ENCODE measurements at regions not wholly inside any gene's neighbourhood (a gene's known extent, or its start where the extent isn't known, plus 50 kb on each side); places are given as distances from the start of the nearest gene placed in this dataset.

DNA sequence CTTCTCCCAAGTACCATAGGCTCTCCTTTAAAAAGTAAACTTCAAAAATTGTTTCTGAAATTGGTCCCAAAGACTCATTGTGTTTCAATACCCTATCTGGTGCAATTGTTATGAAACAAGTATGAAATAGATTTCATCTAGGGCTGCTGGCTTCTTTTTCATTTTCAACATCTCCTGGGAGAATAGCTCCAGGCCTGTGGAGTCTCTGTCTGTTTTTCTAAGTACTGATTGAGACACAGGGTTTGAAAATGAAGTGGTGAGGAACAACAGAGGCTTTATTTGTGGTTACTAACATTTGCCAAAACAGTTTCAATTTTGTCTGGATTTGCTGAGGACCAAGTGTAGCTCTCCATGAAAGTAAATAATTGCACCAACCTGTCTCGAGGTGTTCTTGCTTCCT, 315.9 kb upstream of the LRATD1 start:
- Mint-ChIP-seq H3K27ac (no peak overlapping the region), H3K4me3 (no peak overlapping the region), H3K9me3 (peaks cover 2% of the 10 kb centered on the region), H3K4me1 (ENCODE audit: low read depth) (no peaks in the 10 kb centered on the region), H3K36me3 (ENCODE audit: low read depth) (no peaks in the 10 kb centered on the region), H3K27me3 (no peaks in the 10 kb centered on the region)
- ChIA-PET POLR2A (no interaction called here), CTCF (interaction anchor here (1.1 kb wide), 1 partner anchor 43 kb away, joined by 3 read pairs; no protein-coding TSS in a partner anchor)
- DNase-seq = no peak
- TF ChIP-seq, protein P1, sequence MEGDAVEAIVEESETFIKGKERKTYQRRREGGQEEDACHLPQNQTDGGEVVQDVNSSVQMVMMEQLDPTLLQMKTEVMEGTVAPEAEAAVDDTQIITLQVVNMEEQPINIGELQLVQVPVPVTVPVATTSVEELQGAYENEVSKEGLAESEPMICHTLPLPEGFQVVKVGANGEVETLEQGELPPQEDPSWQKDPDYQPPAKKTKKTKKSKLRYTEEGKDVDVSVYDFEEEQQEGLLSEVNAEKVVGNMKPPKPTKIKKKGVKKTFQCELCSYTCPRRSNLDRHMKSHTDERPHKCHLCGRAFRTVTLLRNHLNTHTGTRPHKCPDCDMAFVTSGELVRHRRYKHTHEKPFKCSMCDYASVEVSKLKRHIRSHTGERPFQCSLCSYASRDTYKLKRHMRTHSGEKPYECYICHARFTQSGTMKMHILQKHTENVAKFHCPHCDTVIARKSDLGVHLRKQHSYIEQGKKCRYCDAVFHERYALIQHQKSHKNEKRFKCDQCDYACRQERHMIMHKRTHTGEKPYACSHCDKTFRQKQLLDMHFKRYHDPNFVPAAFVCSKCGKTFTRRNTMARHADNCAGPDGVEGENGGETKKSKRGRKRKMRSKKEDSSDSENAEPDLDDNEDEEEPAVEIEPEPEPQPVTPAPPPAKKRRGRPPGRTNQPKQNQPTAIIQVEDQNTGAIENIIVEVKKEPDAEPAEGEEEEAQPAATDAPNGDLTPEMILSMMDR (IDR thresholded peaks at IDR 0.05) = no peak
- intact Hi-C loops (cut with micrococcal nuclease) = no loop called here
- ATAC-seq = no peak

DNA sequence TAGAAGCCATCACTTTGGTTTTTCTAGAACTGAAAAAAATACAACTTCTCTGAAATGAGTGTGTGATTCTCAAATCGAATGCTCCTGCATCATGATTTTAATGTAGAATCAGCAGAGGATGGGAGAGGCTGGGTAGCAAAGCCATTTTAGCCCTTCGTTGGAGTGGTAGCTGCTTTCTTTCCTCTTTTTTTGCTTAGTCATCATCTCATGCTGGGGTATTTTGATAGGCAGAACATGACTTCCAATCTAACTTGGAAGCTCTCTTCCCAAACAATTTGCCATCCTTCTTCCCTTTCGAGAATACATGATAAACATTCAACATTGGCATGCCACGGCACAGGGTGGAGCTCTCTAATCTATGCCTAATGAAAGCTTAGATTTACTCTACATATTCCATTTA, 311.2 kb upstream of the LRATD1 start:
- no peak overlapping the region for H3K27ac Mint-ChIP-seq
- ChIA-PET CTCF (no interaction called here), POLR2A (no interaction called here)
- no peaks in the 10 kb centered on the region for H3K9me3 Mint-ChIP-seq
- TF ChIP-seq, protein P1 (IDR thresholded peaks at IDR 0.05) = no peak
- no peak for DNase-seq
- H3K4me3 Mint-ChIP-seq = no peak overlapping the region
- intact Hi-C loops (cut with micrococcal nuclease) = no loop called here
- no peaks in the 10 kb centered on the region for H3K27me3 Mint-ChIP-seq
- no peaks in the 10 kb centered on the region for H3K4me1 Mint-ChIP-seq (ENCODE audit: low read depth)
- ATAC-seq = no peak
- no peaks in the 10 kb centered on the region for H3K36me3 Mint-ChIP-seq (ENCODE audit: low read depth)

GRCh38 chr2:14322306-14322705, 310.2 kb upstream of the LRATD1 start:
- H3K4me1 Mint-ChIP-seq (ENCODE audit: low read depth) = no peaks in the 10 kb centered on the region
- no peaks in the 10 kb centered on the region for H3K9me3 Mint-ChIP-seq
- intact Hi-C loops (cut with micrococcal nuclease) = no loop called here
- H3K36me3 Mint-ChIP-seq (ENCODE audit: low read depth) = no peaks in the 10 kb centered on the region
- ChIA-PET POLR2A (no interaction called here), CTCF (no interaction called here)
- DNase-seq (no peak), ATAC-seq (no peak)
- H3K27me3 Mint-ChIP-seq = no peaks in the 10 kb centered on the region
- TF ChIP-seq, protein P1 (IDR thresholded peaks at IDR 0.05) = no peak
- H3K27ac Mint-ChIP-seq = no peak overlapping the region
- H3K4me3 Mint-ChIP-seq = no peak overlapping the region

DNA sequence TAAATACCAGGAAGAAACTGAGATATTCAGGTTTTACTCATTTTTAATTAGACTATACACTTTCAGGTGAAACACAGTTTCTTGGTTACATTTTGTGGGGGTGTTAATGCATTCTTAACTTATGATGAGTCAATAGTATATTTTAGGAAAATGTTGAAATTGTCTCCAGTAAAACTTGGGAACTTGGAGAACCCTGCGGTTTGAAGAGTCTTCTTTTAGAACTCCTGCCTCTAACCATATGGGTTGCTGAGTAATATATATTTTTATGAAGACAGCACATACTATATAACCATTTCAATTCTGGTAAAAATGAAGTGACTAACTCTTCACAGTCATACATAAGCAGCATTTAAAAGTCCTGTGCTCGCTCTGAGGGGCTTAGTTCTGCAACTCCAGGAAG, 308.2 kb upstream of the LRATD1 start:
- H3K27me3 Mint-ChIP-seq = no peaks in the 10 kb centered on the region
- intact Hi-C loops (cut with micrococcal nuclease) = no loop called here
- CTCF ChIA-PET = no interaction called here
- TF ChIP-seq, protein P1 (IDR thresholded peaks at IDR 0.05) = no peak
- H3K27ac Mint-ChIP-seq = no peak overlapping the region
- no peaks in the 10 kb centered on the region for H3K9me3 Mint-ChIP-seq
- H3K4me3 Mint-ChIP-seq = no peak overlapping the region
- POLR2A ChIA-PET = no interaction called here
- DNase-seq (no peak), ATAC-seq (no peak)
- H3K4me1 Mint-ChIP-seq (ENCODE audit: low read depth) = no peaks in the 10 kb centered on the region
- no peaks in the 10 kb centered on the region for H3K36me3 Mint-ChIP-seq (ENCODE audit: low read depth)

DNA sequence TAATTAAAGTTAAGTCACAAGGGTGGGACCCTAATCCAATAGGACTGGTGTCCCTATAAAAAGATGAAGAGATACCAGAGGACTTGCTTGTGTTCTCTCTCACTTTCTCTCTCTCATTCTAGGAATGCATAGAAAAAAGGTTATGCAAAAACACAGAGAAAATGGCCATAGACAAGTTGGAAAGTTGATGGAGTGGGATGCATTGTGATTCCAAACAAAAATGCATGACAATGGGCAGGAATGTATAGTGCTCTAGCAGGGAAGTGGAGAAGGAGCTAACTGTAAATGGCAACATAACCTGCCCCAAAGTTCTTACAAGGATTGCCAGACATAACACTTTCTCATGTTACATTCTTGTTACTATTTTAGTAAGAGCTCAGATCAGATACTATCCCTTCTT, 301.6 kb upstream of the LRATD1 start:
- no peaks in the 10 kb centered on the region for H3K9me3 Mint-ChIP-seq
- no peak for ATAC-seq
- DNase-seq = no peak
- H3K27ac Mint-ChIP-seq = no peak overlapping the region
- intact Hi-C loops (cut with micrococcal nuclease) = no loop called here
- H3K4me1 Mint-ChIP-seq (ENCODE audit: low read depth) = no peaks in the 10 kb centered on the region
- H3K4me3 Mint-ChIP-seq = no peak overlapping the region
- no peaks in the 10 kb centered on the region for H3K27me3 Mint-ChIP-seq
- H3K36me3 Mint-ChIP-seq (ENCODE audit: low read depth) = no peaks in the 10 kb centered on the region
- ChIA-PET POLR2A (no interaction called here), CTCF (no interaction called here)
- TF ChIP-seq, protein P1 (IDR thresholded peaks at IDR 0.05) = no peak

Data from activated CD8-positive, alpha-beta T cell treated with anti-CD3 and anti-CD28 coated beads for 36 hours (primary cell).